Lung (tissue), 11 donors: ENCODE measurements at regions not wholly inside any gene's neighbourhood (a gene's known extent, or its start where the extent isn't known, plus 50 kb on each side); places are given as distances from the start of the nearest gene placed in this dataset.
"Not testable (repeated sequence)": the region's sequence is repeated elsewhere in the genome, so short reads cannot be mapped to it uniquely, and the experiment has no call there.

Experiments
- ATAC-seq: fragments of 200-7000 bp; cut with Tn5 transposase; one replicate; pipeline ENCODE4 v1.9.1; 2020; ENCODE audit warnings: moderate number of reproducible peaks; ENCODE audit not compliant: insufficient read depth, low FRiP score
- DNase-seq, 3 donors: peaks; one replicate each; pipeline ENCODE4 v3.0.0-alpha.2; 2013 to 2017
- H3K27ac ChIP-seq, 2 donors: one replicate each; pipeline ENCODE4 v1.5.1; 2013; ENCODE audit warnings: mild to moderate bottlenecking in 2 of 2, moderate library complexity in 2 of 2, control low read depth in 1 of 2, inconsistent platforms in 1 of 2, low read depth in 1 of 2, low read length in 1 of 2
- H3K27me3 ChIP-seq, 3 donors: one replicate each; pipeline ENCODE4 v1.5.1; 2013; ENCODE audit warnings: low read length in 2 of 3; ENCODE audit not compliant: control insufficient read depth in 3 of 3, insufficient read depth in 3 of 3
- H3K36me3 ChIP-seq, 4 donors: one replicate each; pipeline ENCODE4 v1.5.1; 2013; ENCODE audit warnings: low read length in 4 of 4, mild to moderate bottlenecking in 1 of 4, moderate library complexity in 1 of 4; ENCODE audit not compliant: control insufficient read depth in 4 of 4, insufficient read depth in 4 of 4
- H3K4me1 ChIP-seq, 5 donors: one replicate each; pipeline ENCODE4 v1.5.1; 2013; ENCODE audit warnings: low read length in 5 of 5, mild to moderate bottlenecking in 2 of 5, moderate library complexity in 1 of 5; ENCODE audit not compliant: control insufficient read depth in 5 of 5, insufficient read depth in 5 of 5
- H3K4me3 ChIP-seq: one replicate; pipeline ENCODE4 v1.5.1; 2013; ENCODE audit warnings: mild to moderate bottlenecking, control low read depth, moderate library complexity
- H3K9ac ChIP-seq, 2 donors: one replicate each; pipeline ENCODE4 v1.5.1; 2013; ENCODE audit warnings: low read length in 2 of 2, control low read depth in 1 of 2; ENCODE audit not compliant: insufficient read depth in 1 of 2
- H3K9me3 ChIP-seq, 4 donors: one replicate each; pipeline ENCODE4 v1.5.1; 2013; ENCODE audit warnings: low read length in 3 of 4, mild to moderate bottlenecking in 1 of 4, moderate library complexity in 1 of 4; ENCODE audit not compliant: control insufficient read depth in 4 of 4, insufficient read depth in 3 of 4
- WGBS, 2 donors: extraction: QIAGEN DNeasy Blood & Tissue Kit; methylation state at CpG; one replicate each; pipeline ENCODE4 v1.1.7; 2013; 5-methylcytosine and 5-hydroxymethylcytosine counted together
- TF ChIP-seq, protein P1 (sequence below): IDR thresholded peaks from 2 replicates; pipeline ENCODE4 v1.5.1; 2012; ENCODE audit warnings: mild to moderate bottlenecking; ENCODE audit errors: control extremely low read depth, extremely low read depth
- donor health status: control.
- donor health status: control.
- donor health status: Bipolar disorder and iron deficiency.
- donor health status: healthy.
- donor health status: DM: yes; HTN: yes; CAD: no.

DNA sequence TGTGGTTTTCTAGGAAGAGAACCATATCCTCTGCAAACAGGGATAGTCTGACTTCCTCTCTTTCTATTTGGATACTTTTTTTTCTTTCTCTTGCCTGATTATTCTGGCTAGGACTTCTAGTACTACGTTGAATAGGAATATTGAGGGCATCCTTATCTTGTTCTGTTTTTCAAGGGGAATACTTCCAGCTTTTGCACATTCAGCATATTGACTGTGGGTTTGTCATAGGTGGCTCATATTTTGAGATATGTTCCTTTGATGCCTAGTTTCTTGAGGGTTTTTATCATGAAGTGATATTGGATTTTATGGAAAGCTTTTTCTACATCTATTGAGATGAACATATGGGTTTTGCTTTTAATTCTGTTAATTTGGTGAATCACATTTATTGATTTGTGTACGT lies 269.8 kb downstream of the MAP2K6 start:
- Histone ChIP-seq H3K9me3 (peaks cover 0 to 13% (median 7%) of the 10 kb centered on the region in 4 donors), H3K36me3 (no peaks in the 10 kb centered on the region), H3K27me3 (no peaks in the 10 kb centered on the region), H3K27ac (no peak overlapping the region), H3K9ac (no peak overlapping the region), H3K4me1 (no peaks in the 10 kb centered on the region), H3K4me3 (no peak overlapping the region)
- TF ChIP-seq, protein P1, sequence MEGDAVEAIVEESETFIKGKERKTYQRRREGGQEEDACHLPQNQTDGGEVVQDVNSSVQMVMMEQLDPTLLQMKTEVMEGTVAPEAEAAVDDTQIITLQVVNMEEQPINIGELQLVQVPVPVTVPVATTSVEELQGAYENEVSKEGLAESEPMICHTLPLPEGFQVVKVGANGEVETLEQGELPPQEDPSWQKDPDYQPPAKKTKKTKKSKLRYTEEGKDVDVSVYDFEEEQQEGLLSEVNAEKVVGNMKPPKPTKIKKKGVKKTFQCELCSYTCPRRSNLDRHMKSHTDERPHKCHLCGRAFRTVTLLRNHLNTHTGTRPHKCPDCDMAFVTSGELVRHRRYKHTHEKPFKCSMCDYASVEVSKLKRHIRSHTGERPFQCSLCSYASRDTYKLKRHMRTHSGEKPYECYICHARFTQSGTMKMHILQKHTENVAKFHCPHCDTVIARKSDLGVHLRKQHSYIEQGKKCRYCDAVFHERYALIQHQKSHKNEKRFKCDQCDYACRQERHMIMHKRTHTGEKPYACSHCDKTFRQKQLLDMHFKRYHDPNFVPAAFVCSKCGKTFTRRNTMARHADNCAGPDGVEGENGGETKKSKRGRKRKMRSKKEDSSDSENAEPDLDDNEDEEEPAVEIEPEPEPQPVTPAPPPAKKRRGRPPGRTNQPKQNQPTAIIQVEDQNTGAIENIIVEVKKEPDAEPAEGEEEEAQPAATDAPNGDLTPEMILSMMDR: no peak
- WGBS, 2 donors: 65 to 82% methylated on average over 2 of the region's 2 CpGs
- ATAC-seq (no peak), DNase-seq (no peak)

DNA sequence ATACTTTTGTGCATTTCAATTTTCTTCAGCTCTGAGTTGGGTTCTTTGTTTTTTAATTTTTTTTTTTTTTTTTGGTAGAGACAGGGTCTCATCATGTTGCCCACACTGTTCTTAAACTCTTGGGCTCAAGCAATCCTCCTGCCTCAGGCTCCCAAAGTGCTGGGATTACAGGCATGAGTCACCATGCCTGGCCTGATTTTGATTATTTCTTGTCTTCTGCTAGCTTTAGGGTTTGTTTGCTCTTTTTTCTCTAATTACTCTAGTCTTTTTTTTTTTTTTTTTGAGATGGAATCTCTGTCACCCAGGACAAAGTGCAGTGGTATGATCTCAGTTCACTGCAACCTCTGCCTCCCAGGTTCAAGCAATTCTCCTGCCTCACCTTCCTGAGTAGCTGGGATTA lies 270.7 kb downstream of the MAP2K6 start:
- not testable (repeated sequence) for H3K27me3 ChIP-seq, H3K4me3 ChIP-seq, H3K9ac ChIP-seq, H3K27ac ChIP-seq, ATAC-seq, H3K36me3 ChIP-seq, H3K4me1 ChIP-seq, DNase-seq
- H3K9me3 ChIP-seq: peaks cover 0 to 13% (median 8%) of the 10 kb centered on the region in 4 donors

DNA sequence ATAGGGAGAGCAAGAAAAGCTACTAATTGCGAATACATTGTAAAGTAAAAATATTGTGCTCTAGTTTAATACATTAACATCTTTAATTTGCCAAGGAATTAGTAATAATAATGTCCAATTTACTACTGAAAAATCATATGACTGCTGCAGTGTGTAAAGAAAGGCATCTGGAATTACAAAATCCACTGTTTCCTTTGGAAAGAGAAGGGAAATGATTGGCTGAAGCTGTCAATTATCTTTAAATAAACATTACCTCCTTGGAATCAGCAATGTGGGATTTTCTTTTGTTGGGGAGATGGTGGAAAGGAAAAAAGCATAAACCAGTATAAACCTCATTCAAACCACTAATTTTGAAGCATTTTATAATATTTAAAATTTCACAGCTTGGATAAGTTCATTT lies 276.0 kb downstream of the MAP2K6 start:
- ATAC-seq (no peak), DNase-seq (no peak)
- H3K9me3 ChIP-seq: peaks cover 0 to 13% (median 8%) of the 10 kb centered on the region in 4 donors
- no peak overlapping the region for H3K9ac ChIP-seq
- 92 to 99% methylated on average over 1 of the region's 1 CpG for WGBS, 2 donors
- no peaks in the 10 kb centered on the region for H3K27me3 ChIP-seq
- H3K4me1 ChIP-seq: no peaks in the 10 kb centered on the region
- H3K27ac ChIP-seq: no peak overlapping the region
- TF ChIP-seq, protein P1: no peak
- no peak overlapping the region for H3K4me3 ChIP-seq
- H3K36me3 ChIP-seq: no peaks in the 10 kb centered on the region

DNA sequence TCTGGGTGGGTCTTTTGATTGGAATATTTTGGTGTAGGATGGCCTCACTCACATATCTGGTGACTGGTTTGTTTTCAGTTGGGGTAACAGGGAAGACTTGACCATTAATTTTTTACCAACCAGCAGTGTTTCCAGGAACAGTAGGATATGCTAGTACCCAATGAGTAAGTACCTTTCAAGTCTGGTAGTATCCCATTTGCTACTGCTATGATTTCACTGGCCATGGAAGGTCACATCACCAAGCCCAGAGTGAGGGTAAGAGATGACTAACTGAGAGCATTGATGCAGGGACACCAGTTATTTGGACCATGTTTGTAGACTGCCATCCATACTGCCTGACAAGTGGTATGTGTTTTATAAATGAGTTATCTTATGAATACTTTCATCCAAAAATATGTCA lies 277.7 kb downstream of the MAP2K6 start:
- Histone ChIP-seq H3K27ac (no peak overlapping the region), H3K9ac (no peak overlapping the region), H3K4me1 (peaks cover 0 to 8% (median 0%) of the 10 kb centered on the region in 5 donors), H3K9me3 (peaks cover 0 to 9% (median 7%) of the 10 kb centered on the region in 4 donors), H3K4me3 (no peak overlapping the region), H3K27me3 (no peaks in the 10 kb centered on the region), H3K36me3 (no peaks in the 10 kb centered on the region)
- DNase-seq: no peak
- TF ChIP-seq, protein P1: no peak
- no peak for ATAC-seq
